HepG2 (cell line): ENCODE measurements at regions not wholly inside any gene's neighbourhood (a gene's known extent, or its start where the extent isn't known, plus 50 kb on each side); places are given as distances from the start of the nearest gene placed in this dataset.

Source experiments
- ATAC-seq: fragments of 200-7000 bp; cut with Tn5 transposase; 3 replicates; pipeline ENCODE4 v1.9.1; 2020; ENCODE audit warnings: mild to moderate bottlenecking, moderate library complexity
- BruUV-seq: library from RNA; stranded (reverse); fragments of 400-500 nt; replicated peaks from 2 replicates; lab custom pipeline; 2021; lab: Mats Ljungman, UMichigan
- CTCF ChIA-PET: fragments of 300-600 bp; formaldehyde crosslinking; extraction: SDS; loops from one replicate; lab custom pipeline; 2021; ENCODE audit warnings: low total read pairs, inconsistent platforms, low intra/inter-chr PET ratio; lab: Yijun Ruan, JAX
- POLR2A ChIA-PET: fragments of 350-600 bp; sonication (Branson Sonifier 250); formaldehyde crosslinking; loops from one replicate; lab custom pipeline; 2020; ENCODE audit warnings: antibody characterized with exemption, inconsistent platforms; lab: Yijun Ruan, JAX
- DNase-seq: peaks from one replicate; pipeline ENCODE4 v3.0.0-alpha.2; 2015; ENCODE audit warnings: low spot score
- FAIRE-seq: peaks from 3 replicates; lab custom pipeline; 2011; peaks lifted over from hg19 to GRCh38; lab: Jason Lieb, UNC
- H2AFZ ChIP-seq: one replicate; pipeline ENCODE4 v1.6.1; 2011; ENCODE audit warnings: low read length, inconsistent platforms
- H3K27ac ChIP-seq: fragments of 300-600 bp; 3 replicates; pipeline ENCODE4 v1.8.0; 2011; ENCODE audit warnings: mixed run types, mild to moderate bottlenecking, mixed read lengths, low read length, inconsistent platforms; ENCODE audit not compliant: insufficient read depth; ENCODE audit errors: extremely low read length
- H3K27me3 ChIP-seq, 2 experiments: fragments of 200-600 bp in 1 of 2; 2 replicates in 1 of 2; 3 replicates in 1 of 2; pipeline versions ENCODE4 v1.6.0 to v1.8.0; 2011; ENCODE audit warnings: low read length in 2 of 2, mild to moderate bottlenecking in 2 of 2, moderate library complexity in 2 of 2, inconsistent platforms in 1 of 2; ENCODE audit not compliant: insufficient read depth in 2 of 2, control insufficient read depth in 1 of 2
- H3K36me3 ChIP-seq, 2 experiments: fragments of 200-600 bp in 1 of 2; replicated peaks in 1 of 2; 2 replicates in 1 of 2; 3 replicates in 1 of 2; pipeline versions ENCODE4 v1.5.1 to v1.8.0; 2011; ENCODE audit warnings: low read length in 2 of 2, inconsistent platforms in 1 of 2; ENCODE audit not compliant: insufficient read depth in 2 of 2, control insufficient read depth in 1 of 2
- H3K4me1 ChIP-seq: 2 replicates; pipeline ENCODE4 v1.5.1; 2012; ENCODE audit warnings: low read length, inconsistent platforms; ENCODE audit not compliant: insufficient read depth
- H3K4me2 ChIP-seq: 2 replicates; pipeline ENCODE4 v1.6.0; 2011; ENCODE audit warnings: low read depth, low read length, inconsistent platforms
- H3K4me3 ChIP-seq, 3 experiments: fragments of 200-600 bp in 1 of 3; sonication (generic), shearing (Covaris generic) in 1 of 3; replicated peaks in 1 of 3; 2 replicates each; pipeline ENCODE4 v1.5.1; 2011 to 2016; ENCODE audit warnings: low read length in 3 of 3, inconsistent platforms in 2 of 3, low read depth in 2 of 3, mild to moderate bottlenecking in 2 of 3, control low read depth in 1 of 3, mixed read lengths in 1 of 3; ENCODE audit not compliant: insufficient read depth in 1 of 3
- H3K79me2 ChIP-seq: one replicate; pipeline ENCODE4 v1.6.1; 2011; ENCODE audit warnings: low read length, inconsistent platforms; ENCODE audit not compliant: insufficient read depth
- H3K9ac ChIP-seq: 2 replicates; pipeline ENCODE4 v1.6.0; 2011; ENCODE audit warnings: mild to moderate bottlenecking, low read depth, low read length, inconsistent platforms; ENCODE audit not compliant: insufficient read depth
- H3K9me3 ChIP-seq: 2 replicates; pipeline ENCODE4 v1.5.1; 2012; ENCODE audit warnings: mild to moderate bottlenecking, low read length
- H4K20me1 ChIP-seq: 2 replicates; pipeline ENCODE4 v1.6.0; 2011; ENCODE audit warnings: inconsistent platforms, mild to moderate bottlenecking, low read length, moderate library complexity; ENCODE audit not compliant: insufficient read depth
- CREB1 ChIP-seq, 2 experiments: fragments of 450-650 bp in 1 of 2; IDR thresholded peaks; 2 replicates each; pipeline ENCODE4 v1.6.1; 2016 to 2017; ENCODE audit warnings: control low read depth in 1 of 2, mild to moderate bottlenecking in 1 of 2, missing compliant biosample characterization in 1 of 2, missing genetic modification characterization in 1 of 2
- HDAC2 ChIP-seq: sonication (generic); formaldehyde crosslinking; IDR thresholded peaks from 2 replicates; pipeline ENCODE4 v1.4.0; 2020; ENCODE audit warnings: missing genetic modification reagents
- RXRA ChIP-seq: sonication (generic); formaldehyde crosslinking; IDR thresholded peaks from 2 replicates; pipeline ENCODE4 v1.5.1; 2020; ENCODE audit warnings: missing genetic modification reagents
- TMF1 ChIP-seq: sonication (generic); formaldehyde crosslinking; IDR thresholded peaks from 2 replicates; pipeline ENCODE4 v1.8.1; 2022; ENCODE audit warnings: low read depth, missing genetic modification reagents
- ZNF224 ChIP-seq: sonication (generic); formaldehyde crosslinking; IDR thresholded peaks from 2 replicates; pipeline ENCODE4 v1.5.0; 2020; ENCODE audit warnings: mild to moderate bottlenecking, missing genetic modification reagents
- WGBS: methylation state at CpG from one replicate; pipeline ENCODE4 v1.1.6; 2017; ENCODE audit warnings: low lambda C conversion rate; 5-methylcytosine and 5-hydroxymethylcytosine counted together
- in situ Hi-C: cut with HindIII; loops from 2 replicates; pipeline ENCODE4 v1.10.0; 2017; ENCODE audit warnings: low pct_unique_long_range_greater_than_20kb; ENCODE audit not compliant: extremely low pct_ligation_motif_present
- intact Hi-C: fragments of 100-400 bp; cut with micrococcal nuclease; formaldehyde crosslinking; loops from one replicate; pipeline ENCODE4 v1.10.0; 2022; ENCODE audit not compliant: unreplicated experiment
- TF ChIP-seq, protein P1 (sequence below): sonication (generic); formaldehyde crosslinking; IDR thresholded peaks from 2 replicates; pipeline ENCODE4 v1.4.0; 2020; ENCODE audit warnings: missing genetic modification reagents
- TF ChIP-seq, protein P2 (sequence below): IDR thresholded peaks from 2 replicates; pipeline ENCODE4 v1.6.1; 2016; ENCODE audit warnings: low read depth

DNA sequence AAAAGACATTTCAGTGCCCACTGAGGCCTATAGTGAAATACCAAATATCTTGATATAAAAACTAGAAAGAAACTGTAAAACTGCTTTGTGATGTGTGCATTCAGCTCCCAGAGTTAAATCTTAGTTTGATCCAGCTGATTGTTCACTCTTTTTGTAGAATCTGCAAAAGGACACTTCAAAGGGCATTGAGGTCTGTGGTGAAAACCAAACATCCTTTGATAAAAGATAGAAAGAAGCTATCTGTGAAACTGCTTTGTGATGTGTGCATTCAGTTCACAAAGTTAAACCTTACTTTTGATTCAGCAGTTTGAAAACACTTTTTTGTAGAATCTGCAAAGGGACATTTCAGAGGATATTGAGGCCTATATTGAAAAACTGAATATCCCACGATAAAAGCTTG is 290.7 kb upstream of the ALG10B start (continued):
- TF ChIP-seq, protein P1, sequence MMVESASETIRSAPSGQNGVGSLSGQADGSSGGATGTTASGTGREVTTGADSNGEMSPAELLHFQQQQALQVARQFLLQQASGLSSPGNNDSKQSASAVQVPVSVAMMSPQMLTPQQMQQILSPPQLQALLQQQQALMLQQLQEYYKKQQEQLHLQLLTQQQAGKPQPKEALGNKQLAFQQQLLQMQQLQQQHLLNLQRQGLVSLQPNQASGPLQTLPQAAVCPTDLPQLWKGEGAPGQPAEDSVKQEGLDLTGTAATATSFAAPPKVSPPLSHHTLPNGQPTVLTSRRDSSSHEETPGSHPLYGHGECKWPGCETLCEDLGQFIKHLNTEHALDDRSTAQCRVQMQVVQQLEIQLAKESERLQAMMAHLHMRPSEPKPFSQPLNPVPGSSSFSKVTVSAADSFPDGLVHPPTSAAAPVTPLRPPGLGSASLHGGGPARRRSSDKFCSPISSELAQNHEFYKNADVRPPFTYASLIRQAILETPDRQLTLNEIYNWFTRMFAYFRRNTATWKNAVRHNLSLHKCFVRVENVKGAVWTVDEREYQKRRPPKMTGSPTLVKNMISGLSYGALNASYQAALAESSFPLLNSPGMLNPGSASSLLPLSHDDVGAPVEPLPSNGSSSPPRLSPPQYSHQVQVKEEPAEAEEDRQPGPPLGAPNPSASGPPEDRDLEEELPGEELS, result no peak
- TF ChIP-seq TMF1 (no peak), HDAC2 (CRISPR knock-in tag) (no peak), CREB1 (IDR thresholded peaks at IDR 0.05) (no peak), CREB1 (CRISPR knock-in tag; IDR thresholded peaks at IDR 0.05) (no peak)
- TF ChIP-seq, protein P2, sequence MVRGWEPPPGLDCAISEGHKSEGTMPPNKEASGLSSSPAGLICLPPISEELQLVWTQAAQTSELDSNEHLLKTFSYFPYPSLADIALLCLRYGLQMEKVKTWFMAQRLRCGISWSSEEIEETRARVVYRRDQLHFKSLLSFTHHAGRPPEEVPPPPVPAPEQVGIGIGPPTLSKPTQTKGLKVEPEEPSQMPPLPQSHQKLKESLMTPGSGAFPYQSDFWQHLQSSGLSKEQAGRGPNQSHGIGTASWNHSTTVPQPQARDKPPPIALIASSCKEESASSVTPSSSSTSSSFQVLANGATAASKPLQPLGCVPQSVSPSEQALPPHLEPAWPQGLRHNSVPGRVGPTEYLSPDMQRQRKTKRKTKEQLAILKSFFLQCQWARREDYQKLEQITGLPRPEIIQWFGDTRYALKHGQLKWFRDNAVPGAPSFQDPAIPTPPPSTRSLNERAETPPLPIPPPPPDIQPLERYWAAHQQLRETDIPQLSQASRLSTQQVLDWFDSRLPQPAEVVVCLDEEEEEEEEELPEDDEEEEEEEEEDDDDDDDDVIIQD, result no peak

DNA sequence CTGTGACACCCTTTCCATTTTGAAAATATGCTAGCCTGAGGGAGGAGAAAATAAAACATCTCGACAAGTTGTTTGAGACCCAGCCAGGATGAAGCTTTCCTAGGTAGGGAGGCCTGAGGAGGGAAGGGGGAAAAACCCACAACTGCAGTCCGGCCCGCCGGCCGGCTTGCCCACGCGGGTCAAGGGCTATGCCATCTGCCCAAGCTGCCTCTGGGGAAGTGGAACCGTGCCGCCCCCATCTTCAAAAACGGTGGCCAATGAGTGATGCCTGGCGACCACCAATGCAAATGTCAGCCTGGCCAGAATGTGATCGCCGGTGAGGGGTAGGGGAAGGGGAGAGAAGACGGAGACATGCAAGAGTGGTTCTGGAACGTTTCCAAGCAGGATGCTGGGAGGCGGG is 263.5 kb upstream of the ALG10B start:
- no TSS peak for BruUV-seq
- FAIRE-seq (no peak), DNase-seq (no peak), ATAC-seq (no peak)
- Histone ChIP-seq H3K79me2 (no peaks in the 10 kb centered on the region), H3K9me3 (no peaks in the 10 kb centered on the region), H3K4me3 (no peak overlapping the region), H2AFZ (no peak overlapping the region), H3K27me3 (no peaks in the 10 kb centered on the region), H3K4me2 (no peak overlapping the region; the same call in 1 of the 2 replicates), H3K4me1 (no peaks in the 10 kb centered on the region), H4K20me1 (no peaks in the 10 kb centered on the region), H3K36me3 (no peaks in the 10 kb centered on the region), H3K9ac (no peak overlapping the region), H3K27ac (no peak overlapping the region)
- ChIA-PET POLR2A (no interaction called here), CTCF (interaction anchor here (0.8 to 2.2 kb wide), 3 partner anchors 86 to 263 kb away, joined by 7 to 26 read pairs (median 9); partner anchors contain the start of gene ALG10B)
- intact Hi-C loops (loop anchor here (1.0 kb wide), 3 partner anchors 85 to 263 kb away; partner anchors contain the start of gene ALG10B), in situ Hi-C loops (loop anchor here (5.0 kb wide), 2 partner anchors 84 to 264 kb away; partner anchors contain the start of gene ALG10B)
- 22% methylated on average over 15 of the region's 16 CpGs for WGBS
- TF ChIP-seq ZNF224 (no peak), RXRA (no peak)
